A673 (cell line): ENCODE measurements at regions not wholly inside any gene's neighbourhood (a gene's known extent, or its start where the extent isn't known, plus 50 kb on each side); places are given as distances from the start of the nearest gene placed in this dataset.

Source experiments
- BruUV-seq: library from RNA; stranded (reverse); fragments of 400-500 nt; replicated peaks from 2 replicates; lab custom pipeline; 2021; lab: Mats Ljungman, UMichigan
- CTCF ChIA-PET: fragments of 300-600 bp; sonication (Branson Sonifier 250); formaldehyde crosslinking; loops from one replicate; lab custom pipeline; 2022; ENCODE audit warnings: antibody characterized with exemption; lab: Charles Lee
- POLR2A ChIA-PET: fragments of 300-600 bp; sonication (Branson Sonifier 250); formaldehyde crosslinking; loops from one replicate; lab custom pipeline; 2022; ENCODE audit warnings: antibody characterized with exemption; ENCODE audit not compliant: low non-redundant PET; lab: Charles Lee
- DNase-seq: peaks from one replicate; pipeline ENCODE4 v3.0.0-alpha.2; 2015; ENCODE audit warnings: low spot score
- H3K27ac ChIP-seq: fragments of 200-600 bp; sonication (generic); 2 replicates; pipeline ENCODE4 v1.5.1; 2016; ENCODE audit warnings: mixed run types, low read depth, mild to moderate bottlenecking, mixed read lengths, antibody characterized with exemption, low read length; ENCODE audit not compliant: poor library complexity, severe bottlenecking
- H3K27me3 ChIP-seq: fragments of 200-600 bp; sonication (generic); replicated peaks from 2 replicates; pipeline ENCODE4 v1.6.1; 2017; ENCODE audit warnings: mixed run types, low read depth, mild to moderate bottlenecking, mixed read lengths, antibody characterized with exemption, low read length; ENCODE audit not compliant: insufficient read depth, poor library complexity
- H3K36me3 ChIP-seq: fragments of 200-600 bp; sonication (generic); 2 replicates; pipeline ENCODE4 v1.6.1; 2016; ENCODE audit warnings: mixed run types, mild to moderate bottlenecking, mixed read lengths, antibody characterized with exemption, low read length; ENCODE audit not compliant: insufficient read depth, poor library complexity, severe bottlenecking
- H3K4me1 ChIP-seq: fragments of 200-600 bp; sonication (generic); 2 replicates; pipeline ENCODE4 v1.6.1; 2017; ENCODE audit warnings: mixed run types, mild to moderate bottlenecking, mixed read lengths, antibody characterized with exemption, low read length; ENCODE audit not compliant: insufficient read depth, poor library complexity, severe bottlenecking
- H3K4me3 ChIP-seq: fragments of 200-600 bp; sonication (generic); 2 replicates; pipeline ENCODE4 v1.5.1; 2016; ENCODE audit warnings: low read depth, mixed run types, mild to moderate bottlenecking, mixed read lengths, low read length; ENCODE audit not compliant: poor library complexity, severe bottlenecking
- H3K9me3 ChIP-seq: fragments of 200-600 bp; sonication (generic); 2 replicates; pipeline ENCODE4 v1.6.1; 2016; ENCODE audit warnings: mixed run types, low read depth, mild to moderate bottlenecking, mixed read lengths, antibody characterized with exemption, low read length; ENCODE audit not compliant: poor library complexity, severe bottlenecking
- EZH2 ChIP-seq: fragments of 200-600 bp; sonication (generic); IDR thresholded peaks from 2 replicates; pipeline ENCODE4 v1.6.1; 2017; ENCODE audit warnings: borderline replicate concordance, low read depth, mild to moderate bottlenecking, mixed read lengths, antibody characterized with exemption, low read length; ENCODE audit not compliant: poor library complexity, severe bottlenecking
- intact Hi-C: fragments of 100-400 bp; cut with micrococcal nuclease; formaldehyde crosslinking; loops from one replicate; pipeline ENCODE4 v1.10.0; 2022; ENCODE audit not compliant: unreplicated experiment
- TF ChIP-seq, protein P1 (sequence below): fragments of 300-800, 200-600 bp; sonication (generic); conservative IDR thresholded peaks from 2 replicates; pipeline ENCODE4 v1.5.1; 2017; ENCODE audit warnings: low read depth, mild to moderate bottlenecking, antibody characterized with exemption, low read length, moderate library complexity, mixed read lengths

DNA sequence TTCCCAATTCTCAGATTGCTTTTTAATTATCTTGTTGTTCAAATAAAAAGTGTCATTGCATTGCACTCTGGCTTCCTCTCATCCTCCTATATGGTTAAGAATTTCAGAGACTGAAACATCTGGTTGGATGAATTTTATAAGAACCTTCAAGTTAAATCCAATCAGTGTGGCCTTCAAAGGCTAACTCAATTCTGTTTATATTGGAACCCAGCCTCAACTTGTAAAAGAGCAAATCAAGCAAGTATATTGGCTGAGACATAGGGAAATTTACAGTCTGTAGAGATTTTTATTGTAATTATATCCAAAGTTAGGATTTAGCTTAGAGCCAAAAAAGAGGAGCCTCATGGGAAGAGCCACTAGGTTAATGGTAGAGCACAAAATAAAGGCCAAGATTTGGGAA lies 159.9 kb upstream of the FER start:
- DNase-seq = no peak
- ChIA-PET CTCF (no interaction called here), POLR2A (no interaction called here)
- TF ChIP-seq, protein P1, sequence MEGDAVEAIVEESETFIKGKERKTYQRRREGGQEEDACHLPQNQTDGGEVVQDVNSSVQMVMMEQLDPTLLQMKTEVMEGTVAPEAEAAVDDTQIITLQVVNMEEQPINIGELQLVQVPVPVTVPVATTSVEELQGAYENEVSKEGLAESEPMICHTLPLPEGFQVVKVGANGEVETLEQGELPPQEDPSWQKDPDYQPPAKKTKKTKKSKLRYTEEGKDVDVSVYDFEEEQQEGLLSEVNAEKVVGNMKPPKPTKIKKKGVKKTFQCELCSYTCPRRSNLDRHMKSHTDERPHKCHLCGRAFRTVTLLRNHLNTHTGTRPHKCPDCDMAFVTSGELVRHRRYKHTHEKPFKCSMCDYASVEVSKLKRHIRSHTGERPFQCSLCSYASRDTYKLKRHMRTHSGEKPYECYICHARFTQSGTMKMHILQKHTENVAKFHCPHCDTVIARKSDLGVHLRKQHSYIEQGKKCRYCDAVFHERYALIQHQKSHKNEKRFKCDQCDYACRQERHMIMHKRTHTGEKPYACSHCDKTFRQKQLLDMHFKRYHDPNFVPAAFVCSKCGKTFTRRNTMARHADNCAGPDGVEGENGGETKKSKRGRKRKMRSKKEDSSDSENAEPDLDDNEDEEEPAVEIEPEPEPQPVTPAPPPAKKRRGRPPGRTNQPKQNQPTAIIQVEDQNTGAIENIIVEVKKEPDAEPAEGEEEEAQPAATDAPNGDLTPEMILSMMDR = no peak
- no peak for TF ChIP-seq EZH2
- Histone ChIP-seq H3K9me3 (no peaks in the 10 kb centered on the region), H3K36me3 (no peaks in the 10 kb centered on the region), H3K27me3 (no peaks in the 10 kb centered on the region), H3K27ac (no peak overlapping the region), H3K4me3 (no peak overlapping the region), H3K4me1 (no peaks in the 10 kb centered on the region)
- intact Hi-C loops = no loop called here
- BruUV-seq = no TSS peak

DNA sequence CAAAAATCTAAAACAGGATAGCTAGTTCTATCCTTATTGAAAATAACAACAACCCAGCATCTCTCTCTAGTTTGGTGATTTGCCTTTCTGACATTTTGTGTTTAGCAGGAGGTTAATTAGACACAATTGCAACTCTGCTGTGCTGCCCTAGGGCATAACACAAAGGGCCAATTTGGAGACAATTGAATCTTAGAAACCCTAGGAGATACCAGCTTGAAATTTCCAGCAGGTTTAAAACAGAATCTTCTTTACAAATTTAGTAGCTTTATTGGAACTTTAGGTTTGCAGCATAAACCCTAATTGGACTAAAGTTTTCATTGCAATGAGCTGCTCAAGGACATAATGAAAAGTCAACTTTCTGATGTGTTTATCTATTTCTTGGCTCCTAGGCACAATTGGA lies 166.7 kb upstream of the FER start:
- ChIA-PET POLR2A (no interaction called here), CTCF (no interaction called here)
- no peak for DNase-seq
- intact Hi-C loops = no loop called here
- Histone ChIP-seq H3K27me3 (no peaks in the 10 kb centered on the region), H3K27ac (no peak overlapping the region), H3K4me3 (no peak overlapping the region), H3K4me1 (no peaks in the 10 kb centered on the region), H3K9me3 (no peaks in the 10 kb centered on the region), H3K36me3 (no peaks in the 10 kb centered on the region)
- no TSS peak for BruUV-seq
- TF ChIP-seq, protein P1 = no peak
- TF ChIP-seq EZH2 = no peak

- Histone ChIP-seq H3K4me3 (no peak overlapping the region), H3K4me1 (no peaks in the 10 kb centered on the region), H3K9me3 (no peaks in the 10 kb centered on the region), H3K36me3 (no peaks in the 10 kb centered on the region), H3K27me3 (no peaks in the 10 kb centered on the region), H3K27ac (no peak overlapping the region)
- CTCF ChIA-PET = no interaction called here
- no TSS peak for BruUV-seq
- DNase-seq = no peak
- POLR2A ChIA-PET = no interaction called here
- intact Hi-C loops = no loop called here
- TF ChIP-seq, protein P1 = no peak
- TF ChIP-seq EZH2 = no peak
Observed at GRCh38 chr5:108579236-108579635, 168.5 kb upstream of the FER start.
